ENCODE measurements at regions not wholly inside any gene's neighbourhood (a gene's known extent, or its start where the extent isn't known, plus 50 kb on each side); places are given as distances from the start of the nearest gene placed in this dataset.
"Not testable (repeated sequence)": the region's sequence is repeated elsewhere in the genome, so short reads cannot be mapped to it uniquely, and the experiment has no call there.

- intact Hi-C loops (cut with micrococcal nuclease) = no loop called here
These were observed 162.5 kb upstream of the TLE4 start for GRCh38 chr9:79409182-79409823.

GRCh38 chr9:79425840-79426239 is 145.9 kb upstream of the TLE4 start:
- intact Hi-C loops (cut with micrococcal nuclease) = no loop called here

GRCh38 chr9:79428422-79428821 is 143.3 kb upstream of the TLE4 start:
- intact Hi-C loops (cut with micrococcal nuclease) = no loop called here

GRCh38 chr9:79430619-79431018 is 141.1 kb upstream of the TLE4 start:
- intact Hi-C loops (cut with micrococcal nuclease) = no loop called here

GRCh38 chr9:79431019-79431679 is 140.6 kb upstream of the TLE4 start:
- intact Hi-C loops (cut with micrococcal nuclease) = no loop called here

GRCh38 chr9:79432485-79432884 is 139.3 kb upstream of the TLE4 start:
- intact Hi-C loops (cut with micrococcal nuclease) = no loop called here

- intact Hi-C loops (cut with micrococcal nuclease) = no loop called here
These were observed 138.1 kb upstream of the TLE4 start for GRCh38 chr9:79433703-79434102.

- intact Hi-C loops (cut with micrococcal nuclease) = not testable (repeated sequence)
These were observed 132.5 kb upstream of the TLE4 start for GRCh38 chr9:79439221-79439620.

- intact Hi-C loops (cut with micrococcal nuclease) = no loop called here
These were observed 125.0 kb upstream of the TLE4 start for GRCh38 chr9:79446523-79447307.

- intact Hi-C loops (cut with micrococcal nuclease) = no loop called here
These were observed 124.5 kb upstream of the TLE4 start for GRCh38 chr9:79447308-79447605.

GRCh38 chr9:79447762-79448161 is 124.0 kb upstream of the TLE4 start:
- intact Hi-C loops (cut with micrococcal nuclease) = no loop called here

GRCh38 chr9:79452265-79452664 is 119.5 kb upstream of the TLE4 start:
- intact Hi-C loops (cut with micrococcal nuclease) = no loop called here

GRCh38 chr9:79461712-79462111 is 110.1 kb upstream of the TLE4 start:
- intact Hi-C loops (cut with micrococcal nuclease) = loop anchor here (10.0 kb wide), 1 partner anchor 173 kb away; no protein-coding TSS in a partner anchor

GRCh38 chr9:79465156-79465555 is 106.6 kb upstream of the TLE4 start:
- intact Hi-C loops (cut with micrococcal nuclease) = loop anchor here (10.0 kb wide), 1 partner anchor 170 kb away; no protein-coding TSS in a partner anchor

- intact Hi-C loops (cut with micrococcal nuclease) = loop anchor here (10.0 kb wide), 1 partner anchor 166 kb away; no protein-coding TSS in a partner anchor
These were observed 102.6 kb upstream of the TLE4 start for GRCh38 chr9:79469164-79469563.

GRCh38 chr9:79470954-79471353 is 100.8 kb upstream of the TLE4 start:
- intact Hi-C loops (cut with micrococcal nuclease) = loop anchor here (10.0 kb wide), 1 partner anchor 704 kb away; no protein-coding TSS in a partner anchor

GRCh38 chr9:79471580-79472543 is 99.9 kb upstream of the TLE4 start:
- intact Hi-C loops (cut with micrococcal nuclease) = loop anchor here (2.0 to 10.0 kb wide), 2 partner anchors 99 to 703 kb away; partner anchors contain the start of gene TLE4

- intact Hi-C loops (cut with micrococcal nuclease) = loop anchor here (2.0 to 10.0 kb wide), 2 partner anchors 97 to 701 kb away; partner anchors contain the start of gene TLE4
These were observed 98.1 kb upstream of the TLE4 start for GRCh38 chr9:79473704-79474103.

GRCh38 chr9:79477241-79477840 is 94.4 kb upstream of the TLE4 start:
- intact Hi-C loops (cut with micrococcal nuclease) = loop anchor here (10.0 kb wide), 1 partner anchor 697 kb away; no protein-coding TSS in a partner anchor

All from T-helper 1 cell treated with Interleukin-12 subunit alpha and Interleukin-12 subunit beta and Interleukin-4 antibody, amounts not matched to agents 30 ng/mL and 1 ng/mL, for 36 hours (primary cell).